Adrenal gland (tissue), 5 donors: ENCODE measurements at regions not wholly inside any gene's neighbourhood (a gene's known extent, or its start where the extent isn't known, plus 50 kb on each side); places are given as distances from the start of the nearest gene placed in this dataset.

Source experiments
- POLR2A ChIP-seq, 2 donors: fragments of 450-650 bp; IDR thresholded peaks; one replicate each; pipeline ENCODE4 v1.6.1; 2017; ENCODE audit warnings: antibody characterized with exemption in 2 of 2, mild to moderate bottlenecking in 2 of 2, moderate library complexity in 1 of 2
- TF ChIP-seq, protein P1 (sequence below), 6 experiments: fragments of 450-650 bp in 4 of 6; fragments of 200-600 bp in 2 of 6; sonication (generic) in 1 of 6; IDR thresholded peaks; 1 replicate in 5 of 6; 2 replicates in 1 of 6; pipeline versions ENCODE4 v1.5.1 to v1.8.0; 2016 to 2021; ENCODE audit warnings: antibody characterized with exemption in 6 of 6, mild to moderate bottlenecking in 2 of 6, moderate library complexity in 1 of 6
- donor health status: DM: no; HTN: no; CAD: no.

DNA sequence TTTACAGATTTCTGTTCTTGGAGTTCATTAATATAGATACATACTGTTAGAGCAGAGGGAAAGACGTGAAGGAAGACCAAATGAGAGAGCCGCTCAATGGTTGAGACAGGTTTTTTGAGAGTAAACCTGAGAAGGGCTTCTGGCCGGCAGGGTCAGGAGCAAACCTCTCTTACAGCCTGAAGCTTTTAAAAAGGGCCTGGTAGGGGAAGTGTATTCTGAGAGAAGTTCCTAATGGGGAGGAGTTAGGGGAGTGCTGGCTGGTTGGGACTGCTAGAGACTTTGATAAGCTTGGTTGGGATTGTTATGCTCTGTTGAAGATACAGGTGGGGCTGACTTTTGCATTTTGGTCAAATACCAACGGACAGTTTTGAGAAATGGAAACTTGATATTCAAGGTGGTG lies 186.8 kb upstream of the PABPC4L start:
- TF ChIP-seq, protein P1, sequence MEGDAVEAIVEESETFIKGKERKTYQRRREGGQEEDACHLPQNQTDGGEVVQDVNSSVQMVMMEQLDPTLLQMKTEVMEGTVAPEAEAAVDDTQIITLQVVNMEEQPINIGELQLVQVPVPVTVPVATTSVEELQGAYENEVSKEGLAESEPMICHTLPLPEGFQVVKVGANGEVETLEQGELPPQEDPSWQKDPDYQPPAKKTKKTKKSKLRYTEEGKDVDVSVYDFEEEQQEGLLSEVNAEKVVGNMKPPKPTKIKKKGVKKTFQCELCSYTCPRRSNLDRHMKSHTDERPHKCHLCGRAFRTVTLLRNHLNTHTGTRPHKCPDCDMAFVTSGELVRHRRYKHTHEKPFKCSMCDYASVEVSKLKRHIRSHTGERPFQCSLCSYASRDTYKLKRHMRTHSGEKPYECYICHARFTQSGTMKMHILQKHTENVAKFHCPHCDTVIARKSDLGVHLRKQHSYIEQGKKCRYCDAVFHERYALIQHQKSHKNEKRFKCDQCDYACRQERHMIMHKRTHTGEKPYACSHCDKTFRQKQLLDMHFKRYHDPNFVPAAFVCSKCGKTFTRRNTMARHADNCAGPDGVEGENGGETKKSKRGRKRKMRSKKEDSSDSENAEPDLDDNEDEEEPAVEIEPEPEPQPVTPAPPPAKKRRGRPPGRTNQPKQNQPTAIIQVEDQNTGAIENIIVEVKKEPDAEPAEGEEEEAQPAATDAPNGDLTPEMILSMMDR (IDR thresholded peaks at IDR 0.05) = no peak
- TF ChIP-seq POLR2A (IDR thresholded peaks at IDR 0.05) = no peak
